DND-41 (cell line): ENCODE measurements at regions not wholly inside any gene's neighbourhood (a gene's known extent, or its start where the extent isn't known, plus 50 kb on each side); places are given as distances from the start of the nearest gene placed in this dataset.

Experiments used
- ATAC-seq: fragments of 200-7000 bp; cut with Tn5 transposase; 3 replicates; pipeline ENCODE4 v1.9.1; 2021; ENCODE audit warnings: low read depth; ENCODE audit not compliant: insufficient read depth
- DNase-seq: peaks from one replicate; pipeline ENCODE4 v3.0.0-alpha.2; 2020
- H2AFZ ChIP-seq: 2 replicates; pipeline ENCODE4 v1.6.0; 2012; ENCODE audit warnings: low read depth, low read length
- H3K27ac ChIP-seq: 2 replicates; pipeline ENCODE4 v1.5.1; 2012; ENCODE audit warnings: low read length, inconsistent platforms
- H3K27me3 ChIP-seq: fragments of 200-600 bp; sonication (generic); 2 replicates; pipeline ENCODE4 v1.6.0; 2012; ENCODE audit warnings: low read length, mild to moderate bottlenecking, inconsistent platforms; ENCODE audit not compliant: insufficient read depth, poor library complexity
- H3K36me3 ChIP-seq: 2 replicates; pipeline ENCODE4 v1.5.1; 2012; ENCODE audit warnings: low read length, inconsistent platforms; ENCODE audit not compliant: insufficient read depth
- H3K4me1 ChIP-seq: 2 replicates; pipeline ENCODE4 v1.5.1; 2012; ENCODE audit warnings: mild to moderate bottlenecking, low read length; ENCODE audit not compliant: insufficient read depth
- H3K4me2 ChIP-seq: 2 replicates; pipeline ENCODE4 v1.6.0; 2012; ENCODE audit warnings: mild to moderate bottlenecking, moderate library complexity, low read length, inconsistent platforms; ENCODE audit not compliant: insufficient read depth
- H3K4me3 ChIP-seq, 2 experiments: fragments of 200-600 bp in 1 of 2; shearing (Covaris generic) in 1 of 2; 2 replicates each; pipeline ENCODE4 v1.5.1; 2012 to 2016; ENCODE audit warnings: inconsistent platforms in 2 of 2, low read length in 2 of 2, mild to moderate bottlenecking in 2 of 2, low read depth in 1 of 2, moderate library complexity in 1 of 2
- H3K79me2 ChIP-seq: 2 replicates; pipeline ENCODE4 v1.6.0; 2012; ENCODE audit warnings: low read length, inconsistent platforms; ENCODE audit not compliant: insufficient read depth
- H3K9ac ChIP-seq: 2 replicates; pipeline ENCODE4 v1.6.0; 2012; ENCODE audit warnings: low read depth, mild to moderate bottlenecking, inconsistent platforms, low read length, moderate library complexity
- H3K9me3 ChIP-seq: 2 replicates; pipeline ENCODE4 v1.5.1; 2012; ENCODE audit warnings: low read length, moderate library complexity, mild to moderate bottlenecking, inconsistent platforms; ENCODE audit not compliant: insufficient read depth, severe bottlenecking
- H4K20me1 ChIP-seq: 2 replicates; pipeline ENCODE4 v1.6.0; 2012; ENCODE audit warnings: low read length; ENCODE audit not compliant: insufficient read depth
- CTCF ChIP-seq: IDR thresholded peaks from 2 replicates; pipeline ENCODE4 v1.5.1; 2012; ENCODE audit warnings: borderline replicate concordance, low read length, moderate library complexity, mild to moderate bottlenecking; ENCODE audit not compliant: poor library complexity, severe bottlenecking; ENCODE audit errors: extremely low read depth
- EZH2 ChIP-seq: IDR thresholded peaks from 3 replicates; pipeline ENCODE4 v1.6.1; 2012; ENCODE audit warnings: borderline replicate concordance, low read depth, mild to moderate bottlenecking, moderate library complexity, low read length, inconsistent platforms; ENCODE audit not compliant: severe bottlenecking

- no peaks in the 10 kb centered on the region for H3K4me1 ChIP-seq
- H3K4me3 ChIP-seq = no peak overlapping the region
- no peak overlapping the region for H3K9ac ChIP-seq
- no peaks in the 10 kb centered on the region for H3K79me2 ChIP-seq
- H3K36me3 ChIP-seq = no peaks in the 10 kb centered on the region
- H3K9me3 ChIP-seq = no peaks in the 10 kb centered on the region
- no peak overlapping the region for H3K4me2 ChIP-seq
- no peak overlapping the region for H3K27ac ChIP-seq
- TF ChIP-seq EZH2 = no peak
- no peak for TF ChIP-seq CTCF
- H4K20me1 ChIP-seq = no peaks in the 10 kb centered on the region
- H3K27me3 ChIP-seq = no peaks in the 10 kb centered on the region
- no peak for DNase-seq
- no peak overlapping the region for H2AFZ ChIP-seq
- ATAC-seq = no peak
Observed at GRCh38 chr20:8981482-8981881, 87.4 kb upstream of the PLCB4 start.

- Histone ChIP-seq H3K4me3 (no peak overlapping the region), H3K79me2 (no peaks in the 10 kb centered on the region), H3K4me2 (no peak overlapping the region), H3K36me3 (no peaks in the 10 kb centered on the region), H3K9ac (no peak overlapping the region), H3K9me3 (peaks cover 3% of the 10 kb centered on the region), H2AFZ (no peak overlapping the region), H4K20me1 (no peaks in the 10 kb centered on the region), H3K27ac (no peak overlapping the region), H3K27me3 (no peaks in the 10 kb centered on the region), H3K4me1 (no peaks in the 10 kb centered on the region)
- DNase-seq (no peak), ATAC-seq (no peak)
- TF ChIP-seq CTCF (no peak), EZH2 (no peak)
Observed at GRCh38 chr20:8983478-8984345, 85.2 kb upstream of the PLCB4 start.

- ATAC-seq = no peak
- TF ChIP-seq EZH2 = no peak
- no peak for TF ChIP-seq CTCF
- Histone ChIP-seq H2AFZ (no peak overlapping the region), H3K4me1 (no peaks in the 10 kb centered on the region), H4K20me1 (no peaks in the 10 kb centered on the region), H3K9me3 (peaks cover 3% of the 10 kb centered on the region), H3K4me3 (no peak overlapping the region), H3K27me3 (no peaks in the 10 kb centered on the region), H3K36me3 (no peaks in the 10 kb centered on the region), H3K9ac (no peak overlapping the region), H3K79me2 (no peaks in the 10 kb centered on the region), H3K27ac (no peak overlapping the region), H3K4me2 (no peak overlapping the region)
- no peak for DNase-seq
Observed at GRCh38 chr20:8986631-8987030, 82.3 kb upstream of the PLCB4 start.
